IPS-NIHi11 (cell line): ENCODE measurements at regions not wholly inside any gene's neighbourhood (a gene's known extent, or its start where the extent isn't known, plus 50 kb on each side); places are given as distances from the start of the nearest gene placed in this dataset.
"Not testable (repeated sequence)": the region's sequence is repeated elsewhere in the genome, so short reads cannot be mapped to it uniquely, and the experiment has no call there.

Experiments used
- DNase-seq: peaks from one replicate; pipeline ENCODE4 v3.0.0; 2012; ENCODE audit warnings: mixed read lengths, low spot score

- DNase-seq, result no peak
Measured at GRCh38 chr15:77909182-77909940, 168.2 kb downstream of the TBC1D2B start.

- not testable (repeated sequence) for DNase-seq
Measured at GRCh38 chr15:77908752-77909111, 168.8 kb downstream of the TBC1D2B start.

- DNase-seq, result peak; percentile 69
Measured at GRCh38 chr15:77907824-77908751, 169.4 kb downstream of the TBC1D2B start.

- not testable (repeated sequence) for DNase-seq
Measured at GRCh38 chr15:77906062-77906990, 171.2 kb downstream of the TBC1D2B start.

GRCh38 chr15:77905301-77905920, 172.1 kb downstream of the TBC1D2B start:
- DNase-seq, result no peak

GRCh38 chr15:77904901-77905300, 172.6 kb downstream of the TBC1D2B start:
- DNase-seq, result no peak

GRCh38 chr15:77904436-77904821, 173.1 kb downstream of the TBC1D2B start:
- DNase-seq, result no peak

- DNase-seq, result not testable (repeated sequence)
Measured at GRCh38 chr15:77903761-77904435, 173.6 kb downstream of the TBC1D2B start.

GRCh38 chr15:77902921-77903760, 174.4 kb downstream of the TBC1D2B start:
- DNase-seq, result peak; percentile 78

- peak; percentile 26 for DNase-seq
Measured at GRCh38 chr15:77901921-77902750, 175.4 kb downstream of the TBC1D2B start.

- no peak for DNase-seq
Measured at GRCh38 chr15:77901251-77901881, 176.1 kb downstream of the TBC1D2B start.

- peak; percentile 75 for DNase-seq
Measured at GRCh38 chr15:77900331-77900963, 177.1 kb downstream of the TBC1D2B start.

- DNase-seq, result not testable (repeated sequence)
Measured at GRCh38 chr15:77899776-77900175, 177.7 kb downstream of the TBC1D2B start.

- no peak for DNase-seq
Measured at GRCh38 chr15:77898811-77899730, 178.4 kb downstream of the TBC1D2B start.

GRCh38 chr15:77897896-77898406, 179.6 kb downstream of the TBC1D2B start:
- DNase-seq, result peak; percentile 34

GRCh38 chr15:77897113-77897895, 180.2 kb downstream of the TBC1D2B start:
- DNase-seq, result not testable (repeated sequence)
